Naive thymus-derived CD8-positive, alpha-beta T cell (primary cell): ENCODE measurements at regions not wholly inside any gene's neighbourhood (a gene's known extent, or its start where the extent isn't known, plus 50 kb on each side); places are given as distances from the start of the nearest gene placed in this dataset.

Experiments
- ATAC-seq, 2 donors: fragments of 150-1000 bp; cut with Tn5 transposase in 1 of 2; sonication (Bioruptor Pico), chemical (Tn5 transposase) in 1 of 2; 1 replicate in 1 of 2; 2 replicates in 1 of 2; pipeline ENCODE4 v1.10.0; 2021; ENCODE audit warnings: mild to moderate bottlenecking in 2 of 2, moderate library complexity in 2 of 2
- POLR2A ChIA-PET: fragments of 350-600 bp; sonication (Branson Sonifier 250); formaldehyde crosslinking; loops from one replicate; lab custom pipeline; 2021; ENCODE audit warnings: antibody characterized with exemption; lab: Charles Lee
- DNase-seq, 10 donors: peaks; one replicate each; pipeline versions ENCODE4 v3.0.0 to v3.0.0-alpha.2; 2020 to 2022
- H3K27ac Mint-ChIP-seq, 10 donors: one replicate each; pipeline ENCODE4 v1.8.0; 2020 to 2022; ENCODE audit warnings: mild to moderate bottlenecking in 10 of 10, mixed read lengths in 10 of 10, moderate library complexity in 4 of 10, inconsistent platforms in 1 of 10
- H3K27me3 Mint-ChIP-seq, 5 donors: one replicate each; pipeline ENCODE4 v1.8.0; 2021 to 2022; ENCODE audit warnings: mixed read lengths in 5 of 5
- H3K36me3 Mint-ChIP-seq, 3 donors: one replicate each; pipeline ENCODE4 v1.8.0; 2020 to 2022; ENCODE audit warnings: mixed read lengths in 3 of 3, mild to moderate bottlenecking in 2 of 3, inconsistent platforms in 1 of 3
- H3K4me1 Mint-ChIP-seq, 4 donors: one replicate each; pipeline ENCODE4 v1.8.0; 2021 to 2022; ENCODE audit warnings: mixed read lengths in 4 of 4
- H3K4me3 Mint-ChIP-seq, 10 donors: one replicate each; pipeline ENCODE4 v1.8.0; 2020 to 2022; ENCODE audit warnings: mild to moderate bottlenecking in 10 of 10, mixed read lengths in 10 of 10, moderate library complexity in 6 of 10, inconsistent platforms in 1 of 10
- H3K9me3 Mint-ChIP-seq, 9 donors: one replicate each; pipeline ENCODE4 v1.8.0; 2020 to 2022; ENCODE audit warnings: mixed read lengths in 9 of 9, mild to moderate bottlenecking in 3 of 9, inconsistent platforms in 1 of 9, moderate library complexity in 1 of 9

- Mint-ChIP-seq H3K27ac (no peak overlapping the region), H3K4me1 (no peaks in the 10 kb centered on the region), H3K4me3 (no peak overlapping the region), H3K27me3 (peaks cover 0 to 4% (median 0%) of the 10 kb centered on the region in 5 donors), H3K9me3 (peaks cover 0 to 13% (median 1%) of the 10 kb centered on the region in 9 donors), H3K36me3 (no peaks in the 10 kb centered on the region)
- ATAC-seq (no peak), DNase-seq (no peak)
- POLR2A ChIA-PET, result no interaction called here
Measured at GRCh38 chr17:11130367-11130766, 110.6 kb upstream of the SHISA6 start.

DNA sequence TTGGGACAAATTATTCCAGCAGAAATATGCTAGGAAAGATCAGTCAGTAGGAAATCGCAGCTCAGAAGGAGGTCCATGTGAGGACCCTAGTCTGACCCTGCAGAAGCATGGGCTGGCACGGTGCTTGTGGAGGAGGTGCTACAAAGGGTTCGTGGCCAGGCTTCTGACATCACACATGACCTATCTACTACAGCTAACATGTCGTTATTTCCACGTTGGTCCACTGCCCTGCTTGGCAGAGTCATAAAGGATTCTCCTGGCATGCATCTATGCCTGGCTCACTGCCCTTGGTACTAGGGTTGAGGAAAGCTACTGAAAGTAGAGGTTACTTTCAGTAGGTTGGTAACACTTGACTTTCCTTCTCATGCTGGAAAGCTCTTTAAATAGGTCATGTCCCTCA lies 118.1 kb upstream of the SHISA6 start:
- ATAC-seq (no peak), DNase-seq (no peak)
- no peaks in the 10 kb centered on the region for H3K4me1 Mint-ChIP-seq
- peaks cover 0 to 19% (median 6%) of the 10 kb centered on the region in 5 donors for H3K27me3 Mint-ChIP-seq
- H3K27ac Mint-ChIP-seq, result no peak overlapping the region
- no peak overlapping the region for H3K4me3 Mint-ChIP-seq
- POLR2A ChIA-PET, result no interaction called here
- H3K9me3 Mint-ChIP-seq, result peaks cover 0 to 31% (median 3%) of the 10 kb centered on the region in 9 donors
- H3K36me3 Mint-ChIP-seq, result no peaks in the 10 kb centered on the region

GRCh38 chr17:11121341-11121985 lies 119.5 kb upstream of the SHISA6 start:
- H3K36me3 Mint-ChIP-seq, result no peaks in the 10 kb centered on the region
- DNase-seq (no peak), ATAC-seq (no peak)
- H3K27ac Mint-ChIP-seq, result peak overlapping the region in 1 of 10 donors; percentile 63
- peaks cover 0 to 19% (median 6%) of the 10 kb centered on the region in 5 donors for H3K27me3 Mint-ChIP-seq
- no peak overlapping the region for H3K4me3 Mint-ChIP-seq
- H3K4me1 Mint-ChIP-seq, result no peaks in the 10 kb centered on the region
- peaks cover 0 to 31% (median 3%) of the 10 kb centered on the region in 9 donors for H3K9me3 Mint-ChIP-seq
- POLR2A ChIA-PET, result no interaction called here

DNA sequence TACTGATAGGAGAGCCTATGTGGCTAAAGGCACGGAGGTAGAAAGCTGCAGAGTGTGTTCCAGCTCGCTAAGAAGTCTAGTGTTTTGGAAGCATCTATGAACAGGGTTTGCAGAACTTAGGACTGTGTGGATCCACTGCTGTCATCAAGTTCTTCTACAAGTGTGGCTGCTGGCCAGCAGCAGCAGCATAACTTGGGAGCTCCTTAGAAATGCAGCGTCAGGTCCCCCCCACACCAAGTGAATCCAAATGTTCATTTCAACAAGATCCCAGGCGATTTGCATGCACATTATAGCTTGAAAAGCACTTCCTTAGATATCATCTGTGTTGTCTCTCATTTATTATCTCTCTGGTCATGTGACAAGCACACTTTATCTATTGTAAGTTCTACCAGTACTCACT lies 131.9 kb upstream of the SHISA6 start:
- Mint-ChIP-seq H3K4me1 (no peaks in the 10 kb centered on the region), H3K27ac (no peak overlapping the region), H3K4me3 (no peak overlapping the region)

GRCh38 chr17:11105141-11105540 lies 135.9 kb upstream of the SHISA6 start:
- POLR2A ChIA-PET, result no interaction called here

More for the DNA sequence above, 131.9 kb upstream of the SHISA6 start:
- H3K9me3 Mint-ChIP-seq, result peaks cover 0 to 18% (median 0%) of the 10 kb centered on the region in 9 donors
- ATAC-seq (no peak), DNase-seq (no peak)
- POLR2A ChIA-PET, result no interaction called here
- peaks cover 0 to 3% (median 0%) of the 10 kb centered on the region in 5 donors for H3K27me3 Mint-ChIP-seq
- H3K36me3 Mint-ChIP-seq, result no peaks in the 10 kb centered on the region

DNA sequence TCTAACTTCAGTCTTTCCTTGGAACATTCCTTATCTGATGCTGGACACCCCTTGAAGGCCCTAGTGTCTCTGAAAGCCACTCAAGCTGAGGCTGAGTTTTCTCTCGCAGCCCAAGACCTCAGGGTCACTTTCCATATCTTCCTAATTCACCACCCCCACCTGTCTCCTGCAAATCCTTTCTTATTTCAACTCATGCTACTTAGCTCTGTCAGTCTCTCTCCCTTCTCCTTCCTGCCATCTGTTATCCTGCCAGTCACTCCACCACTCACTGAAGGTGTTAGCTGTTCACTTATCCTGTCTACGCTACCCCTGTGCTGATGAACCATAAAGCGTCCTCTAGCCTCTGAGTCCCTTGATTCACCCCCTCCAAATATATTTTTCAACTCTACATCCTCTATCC lies 143.9 kb upstream of the SHISA6 start:
- no peaks in the 10 kb centered on the region for H3K36me3 Mint-ChIP-seq
- peaks cover 0 to 5% (median 4%) of the 10 kb centered on the region in 5 donors for H3K27me3 Mint-ChIP-seq
- no peaks in the 10 kb centered on the region for H3K4me1 Mint-ChIP-seq
- no peak overlapping the region for H3K4me3 Mint-ChIP-seq
- H3K9me3 Mint-ChIP-seq, result peaks cover 0 to 8% (median 0%) of the 10 kb centered on the region in 9 donors
- POLR2A ChIA-PET, result no interaction called here
- no peak for ATAC-seq
- H3K27ac Mint-ChIP-seq, result no peak overlapping the region
- no peak for DNase-seq

More at GRCh38 chr17:11105141-11105540, 135.9 kb upstream of the SHISA6 start:
- H3K4me3 Mint-ChIP-seq, result no peak overlapping the region
- no peak for DNase-seq
- H3K9me3 Mint-ChIP-seq, result peaks cover 0 to 15% (median 2%) of the 10 kb centered on the region in 9 donors
- H3K36me3 Mint-ChIP-seq, result no peaks in the 10 kb centered on the region
- H3K4me1 Mint-ChIP-seq, result no peaks in the 10 kb centered on the region
- ATAC-seq, result no peak
- H3K27me3 Mint-ChIP-seq, result peaks cover 0 to 8% (median 4%) of the 10 kb centered on the region in 5 donors
- H3K27ac Mint-ChIP-seq, result no peak overlapping the region

- Mint-ChIP-seq H3K9me3 (peaks cover 0 to 8% (median 0%) of the 10 kb centered on the region in 9 donors), H3K4me3 (no peak overlapping the region), H3K36me3 (no peaks in the 10 kb centered on the region), H3K4me1 (no peaks in the 10 kb centered on the region), H3K27me3 (no peaks in the 10 kb centered on the region), H3K27ac (no peak overlapping the region)
- ATAC-seq (no peak), DNase-seq (no peak)
- POLR2A ChIA-PET, result no interaction called here
Measured at GRCh38 chr17:11094331-11094730, 146.7 kb upstream of the SHISA6 start.

DNA sequence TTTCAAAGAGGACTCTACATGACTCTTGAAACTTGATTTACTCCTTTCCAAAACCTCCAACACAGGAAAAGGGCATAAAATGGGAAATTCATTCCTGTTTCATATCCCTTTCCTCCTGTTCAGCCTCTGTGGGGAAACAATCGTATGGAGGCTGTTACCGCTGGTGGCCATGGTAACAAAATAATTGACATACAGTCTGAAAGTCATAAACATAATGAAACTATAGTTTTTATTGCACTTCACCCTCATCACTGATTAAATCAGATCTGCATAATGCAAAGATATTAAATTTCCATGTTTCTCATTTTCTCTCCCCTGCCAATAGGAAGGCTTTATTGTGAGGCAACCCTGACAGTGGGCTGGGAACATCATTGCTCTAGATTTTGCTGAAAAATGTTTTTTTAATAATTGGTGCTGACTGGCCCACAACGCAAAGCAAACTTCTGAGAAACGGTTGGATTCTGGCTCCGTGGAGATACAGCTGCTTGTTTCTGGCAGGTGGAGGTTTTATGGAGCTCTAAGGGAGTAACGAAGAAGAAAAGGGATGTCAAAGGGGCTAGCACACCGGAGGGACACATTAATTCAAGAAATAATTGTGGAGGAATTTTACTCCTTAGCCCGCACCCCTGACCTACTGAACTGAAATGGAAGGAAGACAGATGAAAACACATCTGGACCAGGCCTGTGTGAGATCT lies 154.2 kb upstream of the SHISA6 start:
- Mint-ChIP-seq H3K9me3 (peaks cover 0 to 4% (median 0%) of the 10 kb centered on the region in 9 donors), H3K36me3 (no peaks in the 10 kb centered on the region), H3K4me3 (no peak overlapping the region), H3K4me1 (no peaks in the 10 kb centered on the region), H3K27ac (no peak overlapping the region), H3K27me3 (no peaks in the 10 kb centered on the region)
- ATAC-seq (no peak), DNase-seq (no peak)
- POLR2A ChIA-PET, result no interaction called here

- POLR2A ChIA-PET, result no interaction called here
- no peaks in the 10 kb centered on the region for H3K9me3 Mint-ChIP-seq
- H3K4me3 Mint-ChIP-seq, result no peak overlapping the region
- no peak overlapping the region for H3K27ac Mint-ChIP-seq
- H3K4me1 Mint-ChIP-seq, result no peaks in the 10 kb centered on the region
- DNase-seq (no peak), ATAC-seq (no peak)
- H3K27me3 Mint-ChIP-seq, result peaks cover 0 to 11% (median 2%) of the 10 kb centered on the region in 5 donors
- no peaks in the 10 kb centered on the region for H3K36me3 Mint-ChIP-seq
Measured at GRCh38 chr17:11082559-11082958, 158.5 kb upstream of the SHISA6 start.

DNA sequence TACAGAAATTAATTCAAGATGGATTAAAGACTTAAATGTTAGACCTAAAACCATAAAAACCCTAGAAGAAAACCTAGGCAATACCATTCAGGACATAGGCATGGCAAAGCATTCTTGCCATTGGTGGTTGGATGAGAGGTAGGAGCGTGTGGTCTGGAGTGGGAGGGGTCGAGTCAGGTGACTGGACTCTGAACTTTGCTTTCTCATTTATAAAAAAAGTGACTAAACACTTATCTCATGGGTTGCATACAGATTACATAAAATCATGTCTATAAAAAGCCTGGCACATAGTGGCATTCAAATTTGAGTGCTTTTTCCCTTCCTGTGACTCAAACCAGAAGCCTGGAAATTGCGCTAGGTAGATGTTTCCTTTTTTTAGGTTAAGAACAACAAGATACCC lies 159.7 kb upstream of the SHISA6 start:
- no peak overlapping the region for H3K27ac Mint-ChIP-seq
- POLR2A ChIA-PET, result no interaction called here
- H3K4me1 Mint-ChIP-seq, result no peaks in the 10 kb centered on the region
- no peak for ATAC-seq
- no peak for DNase-seq
- H3K9me3 Mint-ChIP-seq, result no peaks in the 10 kb centered on the region
- H3K36me3 Mint-ChIP-seq, result no peaks in the 10 kb centered on the region
- H3K27me3 Mint-ChIP-seq, result peaks cover 2 to 11% (median 4%) of the 10 kb centered on the region in 5 donors
- no peak overlapping the region for H3K4me3 Mint-ChIP-seq

- POLR2A ChIA-PET, result no interaction called here
- H3K27ac Mint-ChIP-seq, result no peak overlapping the region
- no peaks in the 10 kb centered on the region for H3K4me1 Mint-ChIP-seq
- no peaks in the 10 kb centered on the region for H3K36me3 Mint-ChIP-seq
- no peak overlapping the region for H3K4me3 Mint-ChIP-seq
- DNase-seq (no peak), ATAC-seq (no peak)
- H3K27me3 Mint-ChIP-seq, result peaks cover 2 to 11% (median 4%) of the 10 kb centered on the region in 5 donors
- peaks cover 0 to 1% (median 0%) of the 10 kb centered on the region in 9 donors for H3K9me3 Mint-ChIP-seq
Measured at GRCh38 chr17:11077673-11078072, 163.3 kb upstream of the SHISA6 start.

- Mint-ChIP-seq H3K27ac (no peak overlapping the region), H3K4me3 (no peak overlapping the region), H3K4me1 (no peaks in the 10 kb centered on the region), H3K9me3 (peaks cover 0 to 24% (median 10%) of the 10 kb centered on the region in 9 donors), H3K36me3 (peaks cover 0 to 18% (median 0%) of the 10 kb centered on the region in 3 donors), H3K27me3 (peaks cover 2 to 13% (median 2%) of the 10 kb centered on the region in 5 donors)
- POLR2A ChIA-PET, result no interaction called here
- no peak for DNase-seq
- no peak for ATAC-seq
Measured at GRCh38 chr17:11074451-11074850, 166.6 kb upstream of the SHISA6 start.

DNA sequence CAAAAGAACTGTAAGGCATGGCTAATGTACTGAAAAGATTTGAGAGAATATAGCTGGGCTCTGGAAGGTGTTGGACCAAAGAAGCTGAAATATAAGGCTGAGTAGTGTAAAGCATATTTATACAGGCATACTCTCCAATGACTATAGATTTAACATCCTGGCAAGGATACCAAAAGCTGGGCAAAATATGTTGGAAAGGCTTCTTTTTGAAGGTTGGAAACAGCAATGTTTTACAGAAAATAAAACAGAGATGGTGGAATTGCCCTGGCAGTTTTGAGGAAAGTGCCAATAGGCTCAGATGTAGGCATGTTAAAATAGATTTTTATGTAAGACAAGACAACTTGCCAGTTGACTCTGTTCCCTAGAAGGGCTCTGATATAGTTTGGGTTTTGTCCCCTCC lies 184.1 kb upstream of the SHISA6 start:
- Mint-ChIP-seq H3K4me3 (no peak overlapping the region), H3K27ac (no peak overlapping the region), H3K36me3 (no peaks in the 10 kb centered on the region), H3K4me1 (no peaks in the 10 kb centered on the region), H3K27me3 (peaks cover 0 to 10% (median 4%) of the 10 kb centered on the region in 5 donors), H3K9me3 (peaks cover 0 to 10% (median 7%) of the 10 kb centered on the region in 9 donors)
- ATAC-seq, result no peak
- POLR2A ChIA-PET, result no interaction called here
- DNase-seq, result no peak
